WTC11 (cell line): ENCODE measurements at regions not wholly inside any gene's neighbourhood (a gene's known extent, or its start where the extent isn't known, plus 50 kb on each side); places are given as distances from the start of the nearest gene placed in this dataset.

ENCODE experiments used
- ATAC-seq: fragments of 200-7000 bp; cut with Tn5 transposase; 2 replicates; pipeline ENCODE4 v1.10.0; 2021; ENCODE audit warnings: mild to moderate bottlenecking, moderate library complexity
- CTCF ChIA-PET: fragments of 300-600 bp; sonication (Branson Sonifier 250); formaldehyde crosslinking; loops from one replicate; lab custom pipeline; 2021; ENCODE audit warnings: antibody characterized with exemption; lab: Charles Lee
- POLR2A ChIA-PET: fragments of 350-600 bp; sonication (Branson Sonifier 250); formaldehyde crosslinking; loops from one replicate; lab custom pipeline; 2021; ENCODE audit warnings: antibody characterized with exemption; lab: Charles Lee
- DNase-seq: peaks from one replicate; pipeline ENCODE4 v3.0.0; 2021; ENCODE audit warnings: low spot score
- H3K27ac Mint-ChIP-seq: 2 replicates; pipeline ENCODE4 v1.8.0; 2021; ENCODE audit warnings: mixed read lengths
- H3K27me3 Mint-ChIP-seq: 2 replicates; pipeline ENCODE4 v1.8.0; 2021; ENCODE audit warnings: low read depth, mild to moderate bottlenecking, moderate library complexity, mixed read lengths
- H3K36me3 Mint-ChIP-seq: 2 replicates; pipeline ENCODE4 v1.8.0; 2021; ENCODE audit warnings: mixed read lengths
- H3K4me1 Mint-ChIP-seq: 2 replicates; pipeline ENCODE4 v1.8.0; 2022; ENCODE audit warnings: mixed read lengths
- H3K4me3 Mint-ChIP-seq: 2 replicates; pipeline ENCODE4 v1.8.0; 2021; ENCODE audit warnings: mild to moderate bottlenecking, moderate library complexity, mixed read lengths
- H3K9me3 Mint-ChIP-seq: 2 replicates; pipeline ENCODE4 v1.8.0; 2021; ENCODE audit warnings: mixed read lengths
- AFF4 ChIP-seq: sonication (generic); formaldehyde crosslinking; IDR thresholded peaks from 2 replicates; pipeline ENCODE4 v1.8.1; 2023; ENCODE audit warnings: mild to moderate bottlenecking, missing genetic modification reagents, borderline replicate concordance
- ATF3 ChIP-seq: sonication (generic); formaldehyde crosslinking; conservative IDR thresholded peaks from 2 replicates; pipeline ENCODE4 v1.8.1; 2022; ENCODE audit warnings: mild to moderate bottlenecking, missing genetic modification reagents
- CREB1 ChIP-seq: sonication (generic); formaldehyde crosslinking; IDR thresholded peaks from 2 replicates; pipeline ENCODE4 v1.8.0; 2023; ENCODE audit warnings: mild to moderate bottlenecking, missing genetic modification reagents
- ELF4 ChIP-seq: sonication (generic); formaldehyde crosslinking; IDR thresholded peaks from 2 replicates; pipeline ENCODE4 v1.8.1; 2022; ENCODE audit warnings: low read depth, mild to moderate bottlenecking, moderate library complexity, missing genetic modification reagents
- EMX1 ChIP-seq: fragments of 250-450 bp; sonication (Bioruptor Pico); IDR thresholded peaks from 2 replicates; pipeline ENCODE4 v1.8.0; 2021; ENCODE audit warnings: mild to moderate bottlenecking
- ESRRA ChIP-seq: sonication (generic); formaldehyde crosslinking; IDR thresholded peaks from 2 replicates; pipeline ENCODE4 v1.8.1; 2022; ENCODE audit warnings: mild to moderate bottlenecking, missing genetic modification reagents, borderline replicate concordance
- GABPB1 ChIP-seq: sonication (generic); formaldehyde crosslinking; IDR thresholded peaks from 2 replicates; pipeline ENCODE4 v1.8.1; 2023; ENCODE audit warnings: mild to moderate bottlenecking, missing genetic modification reagents
- GTF2I ChIP-seq: fragments of 250-450 bp; sonication (Bioruptor Pico); conservative IDR thresholded peaks from 2 replicates; pipeline ENCODE4 v1.4.0; 2021; ENCODE audit warnings: mild to moderate bottlenecking
- IRF1 ChIP-seq: sonication (generic); formaldehyde crosslinking; IDR thresholded peaks from 2 replicates; pipeline ENCODE4 v1.8.0; 2023; ENCODE audit warnings: missing genetic modification reagents
- MXD4 ChIP-seq: fragments of 250-450 bp; sonication (Bioruptor Pico); IDR thresholded peaks from 2 replicates; pipeline ENCODE4 v1.8.0; 2021; ENCODE audit warnings: mild to moderate bottlenecking, moderate library complexity, borderline replicate concordance
- MYBL2 ChIP-seq: sonication (generic); formaldehyde crosslinking; IDR thresholded peaks from 2 replicates; pipeline ENCODE4 v1.8.1; 2023; ENCODE audit warnings: mild to moderate bottlenecking, moderate library complexity, missing genetic modification reagents
- NFE2L1 ChIP-seq: sonication (generic); formaldehyde crosslinking; IDR thresholded peaks from 2 replicates; pipeline ENCODE4 v1.8.1; 2023; ENCODE audit warnings: missing genetic modification reagents
- OVOL2 ChIP-seq: fragments of 250-450 bp; sonication (Bioruptor Pico); IDR thresholded peaks from 2 replicates; pipeline ENCODE4 v1.9.0; 2021; ENCODE audit warnings: mild to moderate bottlenecking, borderline replicate concordance
- RORB ChIP-seq: fragments of 250-450 bp; sonication (Bioruptor Pico); IDR thresholded peaks from 2 replicates; pipeline ENCODE4 v1.9.0; 2021; ENCODE audit warnings: mild to moderate bottlenecking
- SOX15 ChIP-seq: fragments of 250-450 bp; sonication (Bioruptor Pico); IDR thresholded peaks from 2 replicates; pipeline ENCODE4 v1.9.0; 2021; ENCODE audit warnings: mild to moderate bottlenecking
- SP1 ChIP-seq: sonication (generic); formaldehyde crosslinking; conservative IDR thresholded peaks from 2 replicates; pipeline ENCODE4 v1.8.1; 2022; ENCODE audit warnings: missing genetic modification reagents
- ZNF138 ChIP-seq: sonication (generic); formaldehyde crosslinking; conservative IDR thresholded peaks from 2 replicates; pipeline ENCODE4 v1.8.1; 2022; ENCODE audit warnings: mild to moderate bottlenecking, moderate library complexity, missing genetic modification reagents
- ZNF263 ChIP-seq: sonication (generic); formaldehyde crosslinking; IDR thresholded peaks from 2 replicates; pipeline ENCODE4 v1.8.1; 2022; ENCODE audit warnings: low read depth, mild to moderate bottlenecking, moderate library complexity, missing genetic modification reagents
- ZNF281 ChIP-seq: sonication (generic); formaldehyde crosslinking; IDR thresholded peaks from 2 replicates; pipeline ENCODE4 v1.8.0; 2023; ENCODE audit warnings: mild to moderate bottlenecking, missing genetic modification reagents

- no peak overlapping the region for H3K27ac Mint-ChIP-seq
- ChIA-PET CTCF (no interaction called here), POLR2A (no interaction called here)
- peaks cover 6% of the 10 kb centered on the region; the same call in 1 of the 2 replicates for H3K9me3 Mint-ChIP-seq
- no peaks in the 10 kb centered on the region for H3K27me3 Mint-ChIP-seq
- no peak for DNase-seq
- ATAC-seq, result no peak
- no peak overlapping the region for H3K4me3 Mint-ChIP-seq
- TF ChIP-seq ELF4 (CRISPR knock-in tag) (no peak), ATF3 (CRISPR knock-in tag) (no peak), IRF1 (CRISPR knock-in tag) (no peak), RORB (CRISPR knock-in tag) (no peak), GTF2I (CRISPR knock-in tag) (no peak), SOX15 (no peak), NFE2L1 (no peak), MYBL2 (CRISPR knock-in tag) (no peak), ESRRA (CRISPR knock-in tag) (no peak), ZNF281 (CRISPR knock-in tag) (no peak), ZNF263 (CRISPR knock-in tag) (no peak), EMX1 (CRISPR knock-in tag) (no peak)
- TF ChIP-seq, all 79 proteins: peak for 0
- H3K4me1 Mint-ChIP-seq, result no peaks in the 10 kb centered on the region
- 0 out of 2 replicates have a peak, but pooled peaks cover 1% of the 10 kb centered on the region for H3K36me3 Mint-ChIP-seq
Observed at GRCh38 chr2:146624430-146625160, 1220.2 kb upstream of the ACVR2A start.

GRCh38 chr2:146623771-146624170 is 1221.1 kb upstream of the ACVR2A start:
- peaks cover 12% of the 10 kb centered on the region for H3K9me3 Mint-ChIP-seq
- no peak overlapping the region for H3K4me3 Mint-ChIP-seq
- no peak overlapping the region for H3K27ac Mint-ChIP-seq
- H3K4me1 Mint-ChIP-seq, result no peaks in the 10 kb centered on the region
- no peak for ATAC-seq
- TF ChIP-seq GABPB1, result no peak
- no peak for TF ChIP-seq ZNF138
- TF ChIP-seq SP1 (CRISPR knock-in tag), result no peak
- TF ChIP-seq AFF4 (CRISPR knock-in tag), result no peak
- TF ChIP-seq MXD4 (CRISPR knock-in tag), result no peak
- no peak for TF ChIP-seq CREB1 (CRISPR knock-in tag)
- TF ChIP-seq OVOL2 (CRISPR knock-in tag), result no peak
- TF ChIP-seq, all 79 proteins: peak for 0
- ChIA-PET POLR2A (no interaction called here), CTCF (no interaction called here)
- H3K27me3 Mint-ChIP-seq, result no peaks in the 10 kb centered on the region
- H3K36me3 Mint-ChIP-seq, result peaks cover 7% of the 10 kb centered on the region
- DNase-seq, result no peak
